ENCODE measurements at regions not wholly inside any gene's neighbourhood (a gene's known extent, or its start where the extent isn't known, plus 50 kb on each side); places are given as distances from the start of the nearest gene placed in this dataset.

- TF ChIP-seq CTCF (conservative IDR thresholded peaks at IDR 0.05 in 1 of 2, IDR thresholded peaks at IDR 0.05 in 1 of 2; ENCODE audit: extremely low read depth in 1 of 2, insufficient read depth in 1 of 2, low read depth in 1 of 2, low read length in 2 of 2) (no peak), EZH2 (IDR thresholded peaks at IDR 0.05; ENCODE audit: borderline replicate concordance, low read length) (no peak)
Observed at GRCh38 chr10:78543031-78543748, 509.5 kb downstream of the RPS24 start.

Data from mammary epithelial cell (primary cell).